A673 (cell line): ENCODE measurements at regions not wholly inside any gene's neighbourhood (a gene's known extent, or its start where the extent isn't known, plus 50 kb on each side); places are given as distances from the start of the nearest gene placed in this dataset.
"Not testable (repeated sequence)": the region's sequence is repeated elsewhere in the genome, so short reads cannot be mapped to it uniquely, and the experiment has no call there.

ENCODE experiments used
- BruUV-seq: library from RNA; stranded (reverse); fragments of 400-500 nt; replicated peaks from 2 replicates; lab custom pipeline; 2021; lab: Mats Ljungman, UMichigan
- CTCF ChIA-PET: fragments of 300-600 bp; sonication (Branson Sonifier 250); formaldehyde crosslinking; loops from one replicate; lab custom pipeline; 2022; ENCODE audit warnings: antibody characterized with exemption; lab: Charles Lee
- POLR2A ChIA-PET: fragments of 300-600 bp; sonication (Branson Sonifier 250); formaldehyde crosslinking; loops from one replicate; lab custom pipeline; 2022; ENCODE audit warnings: antibody characterized with exemption; ENCODE audit not compliant: low non-redundant PET; lab: Charles Lee
- DNase-seq: peaks from one replicate; pipeline ENCODE4 v3.0.0-alpha.2; 2015; ENCODE audit warnings: low spot score
- H3K27ac ChIP-seq: fragments of 200-600 bp; sonication (generic); 2 replicates; pipeline ENCODE4 v1.5.1; 2016; ENCODE audit warnings: mixed run types, low read depth, mild to moderate bottlenecking, mixed read lengths, antibody characterized with exemption, low read length; ENCODE audit not compliant: poor library complexity, severe bottlenecking
- H3K27me3 ChIP-seq: fragments of 200-600 bp; sonication (generic); replicated peaks from 2 replicates; pipeline ENCODE4 v1.6.1; 2017; ENCODE audit warnings: mixed run types, low read depth, mild to moderate bottlenecking, mixed read lengths, antibody characterized with exemption, low read length; ENCODE audit not compliant: insufficient read depth, poor library complexity
- H3K36me3 ChIP-seq: fragments of 200-600 bp; sonication (generic); 2 replicates; pipeline ENCODE4 v1.6.1; 2016; ENCODE audit warnings: mixed run types, mild to moderate bottlenecking, mixed read lengths, antibody characterized with exemption, low read length; ENCODE audit not compliant: insufficient read depth, poor library complexity, severe bottlenecking
- H3K4me1 ChIP-seq: fragments of 200-600 bp; sonication (generic); 2 replicates; pipeline ENCODE4 v1.6.1; 2017; ENCODE audit warnings: mixed run types, mild to moderate bottlenecking, mixed read lengths, antibody characterized with exemption, low read length; ENCODE audit not compliant: insufficient read depth, poor library complexity, severe bottlenecking
- H3K4me3 ChIP-seq: fragments of 200-600 bp; sonication (generic); 2 replicates; pipeline ENCODE4 v1.5.1; 2016; ENCODE audit warnings: low read depth, mixed run types, mild to moderate bottlenecking, mixed read lengths, low read length; ENCODE audit not compliant: poor library complexity, severe bottlenecking
- H3K9me3 ChIP-seq: fragments of 200-600 bp; sonication (generic); 2 replicates; pipeline ENCODE4 v1.6.1; 2016; ENCODE audit warnings: mixed run types, low read depth, mild to moderate bottlenecking, mixed read lengths, antibody characterized with exemption, low read length; ENCODE audit not compliant: poor library complexity, severe bottlenecking
- CTCF ChIP-seq: fragments of 300-800, 200-600 bp; sonication (generic); conservative IDR thresholded peaks from 2 replicates; pipeline ENCODE4 v1.5.1; 2017; ENCODE audit warnings: low read depth, mild to moderate bottlenecking, antibody characterized with exemption, low read length, moderate library complexity, mixed read lengths
- EZH2 ChIP-seq: fragments of 200-600 bp; sonication (generic); IDR thresholded peaks from 2 replicates; pipeline ENCODE4 v1.6.1; 2017; ENCODE audit warnings: borderline replicate concordance, low read depth, mild to moderate bottlenecking, mixed read lengths, antibody characterized with exemption, low read length; ENCODE audit not compliant: poor library complexity, severe bottlenecking
- intact Hi-C: fragments of 100-400 bp; cut with micrococcal nuclease; formaldehyde crosslinking; loops from one replicate; pipeline ENCODE4 v1.10.0; 2022; ENCODE audit not compliant: unreplicated experiment

- intact Hi-C loops = no loop called here
- no peaks in the 10 kb centered on the region for H3K36me3 ChIP-seq
- peaks cover 12% of the 10 kb centered on the region for H3K27me3 ChIP-seq
- no TSS peak for BruUV-seq
- no peak overlapping the region for H3K27ac ChIP-seq
- H3K4me1 ChIP-seq = no peaks in the 10 kb centered on the region
- no peak overlapping the region for H3K4me3 ChIP-seq
- no peak for TF ChIP-seq CTCF
- no peak for TF ChIP-seq EZH2
- ChIA-PET POLR2A (no interaction called here), CTCF (no interaction called here)
- DNase-seq = no peak
- no peaks in the 10 kb centered on the region for H3K9me3 ChIP-seq
Observed at GRCh38 chrX:3791449-3791848, 78.0 kb upstream of the PRKX start.

- Histone ChIP-seq H3K27ac (no peak overlapping the region), H3K9me3 (no peaks in the 10 kb centered on the region), H3K4me3 (no peak overlapping the region), H3K27me3 (peaks cover 12% of the 10 kb centered on the region), H3K36me3 (no peaks in the 10 kb centered on the region), H3K4me1 (no peaks in the 10 kb centered on the region)
- BruUV-seq = no TSS peak
- no peak for DNase-seq
- POLR2A ChIA-PET = no interaction called here
- TF ChIP-seq CTCF (no peak; the same call in 1 of the 2 replicates), EZH2 (no peak)
- CTCF ChIA-PET = no interaction called here
- intact Hi-C loops = no loop called here
Observed at GRCh38 chrX:3788494-3789233, 75.2 kb upstream of the PRKX start.

GRCh38 chrX:3787856-3788255 is 74.4 kb upstream of the PRKX start:
- peaks cover 12% of the 10 kb centered on the region for H3K27me3 ChIP-seq
- POLR2A ChIA-PET = no interaction called here

GRCh38 chrX:3785822-3786221 is 72.4 kb upstream of the PRKX start:
- H3K36me3 ChIP-seq, H3K9me3 ChIP-seq, H3K27ac ChIP-seq, DNase-seq, intact Hi-C loops, BruUV-seq, H3K4me1 ChIP-seq, POLR2A ChIA-PET, H3K4me3 ChIP-seq, CTCF ChIA-PET: not testable (repeated sequence)
- H3K27me3 ChIP-seq = peaks cover 12% of the 10 kb centered on the region

More at GRCh38 chrX:3787856-3788255, 74.4 kb upstream of the PRKX start:
- BruUV-seq = no TSS peak
- no peak for TF ChIP-seq CTCF
- TF ChIP-seq EZH2 = no peak
- H3K9me3 ChIP-seq = no peaks in the 10 kb centered on the region
- H3K36me3 ChIP-seq = no peaks in the 10 kb centered on the region
- DNase-seq = no peak
- H3K4me3 ChIP-seq = no peak overlapping the region
- CTCF ChIA-PET = no interaction called here
- no peaks in the 10 kb centered on the region for H3K4me1 ChIP-seq
- no peak overlapping the region for H3K27ac ChIP-seq
- intact Hi-C loops = no loop called here
